Loucy (cell line): ENCODE measurements at regions not wholly inside any gene's neighbourhood (a gene's known extent, or its start where the extent isn't known, plus 50 kb on each side); places are given as distances from the start of the nearest gene placed in this dataset.

Experiments
- EZH2phosphoT487 ChIP-seq: fragments of 200-600 bp; IDR thresholded peaks from 2 replicates; pipeline ENCODE4 v1.6.1; 2018; ENCODE audit warnings: antibody characterized with exemption, mild to moderate bottlenecking, moderate library complexity, borderline replicate concordance
- TF ChIP-seq, protein P1 (sequence below): fragments of 200-600 bp; sonication (generic); conservative IDR thresholded peaks from 2 replicates; pipeline ENCODE4 v1.5.1; 2014; ENCODE audit warnings: mild to moderate bottlenecking, antibody characterized with exemption, low read length

DNA sequence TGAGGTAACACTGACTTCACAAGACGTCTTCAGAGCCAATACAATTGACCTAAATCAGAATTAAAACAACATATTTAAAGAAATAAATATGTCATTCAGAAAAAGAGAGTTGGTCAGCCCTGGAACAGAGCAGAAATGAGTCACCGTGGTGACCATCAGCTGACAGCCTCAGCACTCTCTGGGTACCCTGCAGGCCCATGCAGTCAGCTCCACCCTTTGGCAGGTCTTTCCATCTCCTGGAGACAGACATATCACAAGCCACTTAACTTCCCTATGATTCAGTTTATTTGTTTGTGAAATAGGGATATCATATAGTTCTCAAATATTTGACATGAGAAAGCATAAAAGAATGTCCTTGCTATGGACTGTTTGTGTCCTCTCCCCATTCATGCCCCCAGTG is 151.6 kb upstream of the MEF2C start:
- TF ChIP-seq, protein P1, sequence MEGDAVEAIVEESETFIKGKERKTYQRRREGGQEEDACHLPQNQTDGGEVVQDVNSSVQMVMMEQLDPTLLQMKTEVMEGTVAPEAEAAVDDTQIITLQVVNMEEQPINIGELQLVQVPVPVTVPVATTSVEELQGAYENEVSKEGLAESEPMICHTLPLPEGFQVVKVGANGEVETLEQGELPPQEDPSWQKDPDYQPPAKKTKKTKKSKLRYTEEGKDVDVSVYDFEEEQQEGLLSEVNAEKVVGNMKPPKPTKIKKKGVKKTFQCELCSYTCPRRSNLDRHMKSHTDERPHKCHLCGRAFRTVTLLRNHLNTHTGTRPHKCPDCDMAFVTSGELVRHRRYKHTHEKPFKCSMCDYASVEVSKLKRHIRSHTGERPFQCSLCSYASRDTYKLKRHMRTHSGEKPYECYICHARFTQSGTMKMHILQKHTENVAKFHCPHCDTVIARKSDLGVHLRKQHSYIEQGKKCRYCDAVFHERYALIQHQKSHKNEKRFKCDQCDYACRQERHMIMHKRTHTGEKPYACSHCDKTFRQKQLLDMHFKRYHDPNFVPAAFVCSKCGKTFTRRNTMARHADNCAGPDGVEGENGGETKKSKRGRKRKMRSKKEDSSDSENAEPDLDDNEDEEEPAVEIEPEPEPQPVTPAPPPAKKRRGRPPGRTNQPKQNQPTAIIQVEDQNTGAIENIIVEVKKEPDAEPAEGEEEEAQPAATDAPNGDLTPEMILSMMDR: no peak
- no peak for TF ChIP-seq EZH2phosphoT487
